Inferior parietal cortex (tissue), 1 donor: ENCODE measurements at regions not wholly inside any gene's neighbourhood (a gene's known extent, or its start where the extent isn't known, plus 50 kb on each side); places are given as distances from the start of the nearest gene placed in this dataset.
"Not testable (repeated sequence)": the region's sequence is repeated elsewhere in the genome, so short reads cannot be mapped to it uniquely, and the experiment has no call there.

Source experiments
- DNase-seq: peaks from one replicate; pipeline ENCODE4 v3.0.0-alpha.2; 2016; ENCODE audit errors: extremely low spot score

- DNase-seq, result no peak
Observed at GRCh38 chr7:153939654-153940053, 112.5 kb upstream of the DPP6 start.

GRCh38 chr7:153941061-153941460, 111.1 kb upstream of the DPP6 start:
- DNase-seq, result no peak

GRCh38 chr7:153942036-153942435, 110.2 kb upstream of the DPP6 start:
- DNase-seq, result no peak

GRCh38 chr7:153943457-153943856, 108.7 kb upstream of the DPP6 start:
- peak; percentile 24 for DNase-seq

- peak; percentile 38 for DNase-seq
Observed at GRCh38 chr7:153943861-153944260, 108.3 kb upstream of the DPP6 start.

- DNase-seq, result no peak
Observed at GRCh38 chr7:153948060-153948459, 104.1 kb upstream of the DPP6 start.

- DNase-seq, result no peak
Observed at GRCh38 chr7:153951316-153951715, 100.9 kb upstream of the DPP6 start.

- no peak for DNase-seq
Observed at GRCh38 chr7:153954477-153954876, 97.7 kb upstream of the DPP6 start.

- DNase-seq, result not testable (repeated sequence)
Observed at GRCh38 chr7:153957677-153958076, 94.5 kb upstream of the DPP6 start.

- not testable (repeated sequence) for DNase-seq
Observed at GRCh38 chr7:153958381-153958780, 93.8 kb upstream of the DPP6 start.

GRCh38 chr7:153958789-153959188, 93.4 kb upstream of the DPP6 start:
- DNase-seq, result not testable (repeated sequence)

- DNase-seq, result not testable (repeated sequence)
Observed at GRCh38 chr7:153964481-153965112, 87.6 kb upstream of the DPP6 start.

GRCh38 chr7:153969016-153969415, 83.2 kb upstream of the DPP6 start:
- not testable (repeated sequence) for DNase-seq

- not testable (repeated sequence) for DNase-seq
Observed at GRCh38 chr7:153974603-153975002, 77.6 kb upstream of the DPP6 start.

GRCh38 chr7:153976745-153977144, 75.5 kb upstream of the DPP6 start:
- not testable (repeated sequence) for DNase-seq

- DNase-seq, result not testable (repeated sequence)
Observed at GRCh38 chr7:153983186-153983585, 69.0 kb upstream of the DPP6 start.

GRCh38 chr7:153989066-153989627, 63.1 kb upstream of the DPP6 start:
- not testable (repeated sequence) for DNase-seq

- not testable (repeated sequence) for DNase-seq
Observed at GRCh38 chr7:153989742-153990425, 62.3 kb upstream of the DPP6 start.

- DNase-seq, result not testable (repeated sequence)
Observed at GRCh38 chr7:153991471-153991870, 60.7 kb upstream of the DPP6 start.

- DNase-seq, result not testable (repeated sequence)
Observed at GRCh38 chr7:153993402-153993801, 58.8 kb upstream of the DPP6 start.

GRCh38 chr7:153998896-153999295, 53.3 kb upstream of the DPP6 start:
- DNase-seq, result not testable (repeated sequence)
